Prostate gland (tissue), 2 donors: ENCODE measurements at regions not wholly inside any gene's neighbourhood (a gene's known extent, or its start where the extent isn't known, plus 50 kb on each side); places are given as distances from the start of the nearest gene placed in this dataset.

Source experiments
- DNase-seq: peaks from one replicate; pipeline ENCODE4 v3.0.0-alpha.2; 2019; ENCODE audit warnings: low spot score
- H3K27ac ChIP-seq, 2 donors: fragments of 200-600 bp; sonication (generic); 2 replicates each; pipeline ENCODE4 v1.5.1; 2017 to 2019
- H3K27me3 ChIP-seq: fragments of 200-600 bp; sonication (generic); replicated peaks from 2 replicates; pipeline ENCODE4 v1.5.1; 2019; ENCODE audit not compliant: insufficient read depth
- H3K36me3 ChIP-seq, 2 donors: fragments of 200-600 bp; sonication (generic); 1 replicate in 1 of 2; 2 replicates in 1 of 2; pipeline versions ENCODE4 v1.5.1 to v1.8.1; 2017 to 2019
- H3K4me1 ChIP-seq: fragments of 200-600 bp; sonication (generic); replicated peaks from 2 replicates; pipeline ENCODE4 v1.5.1; 2019
- H3K4me3 ChIP-seq, 2 donors: fragments of 200-600 bp; sonication (generic); 2 replicates each; pipeline ENCODE4 v1.5.1; 2017 to 2019
- H3K9me3 ChIP-seq: fragments of 200-600 bp; sonication (generic); 2 replicates; pipeline ENCODE4 v1.5.1; 2017
- POLR2A ChIP-seq: fragments of 450-650 bp; IDR thresholded peaks from one replicate; pipeline ENCODE4 v1.6.1; 2016; ENCODE audit warnings: antibody characterized with exemption, mild to moderate bottlenecking
- POLR2AphosphoS5 ChIP-seq: sonication (generic); formaldehyde crosslinking; IDR thresholded peaks from one replicate; pipeline ENCODE4 v1.6.1; 2017; ENCODE audit warnings: antibody characterized with exemption
- WGBS: methylation state at CpG from one replicate; pipeline ENCODE4 v1.1.5; 2018; 5-methylcytosine and 5-hydroxymethylcytosine counted together
- intact Hi-C: fragments of 100-400 bp; cut with DNase I; formaldehyde crosslinking; loops from one replicate; pipeline ENCODE4 v1.14.2; 2022
- TF ChIP-seq, protein P1 (sequence below), 4 experiments: fragments of 200-600 bp in 2 of 4; fragments of 450-650 bp in 2 of 4; sonication (generic) in 2 of 4; IDR thresholded peaks; 1 replicate in 3 of 4; 2 replicates in 1 of 4; pipeline ENCODE4 v1.5.1; 2016 to 2019; ENCODE audit warnings: antibody characterized with exemption in 4 of 4, mild to moderate bottlenecking in 2 of 4, moderate library complexity in 2 of 4

DNA sequence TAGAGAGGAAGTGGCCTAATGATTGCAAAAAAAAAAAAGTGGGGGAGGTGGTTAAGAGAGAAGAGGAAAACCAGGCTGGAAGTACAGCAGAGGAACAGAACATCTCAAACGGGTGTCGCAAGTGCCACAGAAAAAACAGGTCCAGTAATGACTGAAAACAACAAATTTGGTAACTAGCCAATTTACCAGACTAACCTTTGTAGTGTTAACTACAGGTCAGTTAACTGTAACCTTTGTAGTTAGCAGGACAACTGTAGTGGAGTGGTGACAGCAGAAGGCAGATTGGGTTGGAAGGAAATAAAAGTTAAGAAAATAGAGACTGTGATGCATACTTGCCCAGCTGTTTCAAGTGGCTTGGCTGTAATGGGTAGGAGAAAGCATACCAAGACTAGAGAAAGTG is 91.4 kb upstream of the CHST9 start:
- Histone ChIP-seq H3K9me3 (no peaks in the 10 kb centered on the region), H3K27me3 (no peaks in the 10 kb centered on the region), H3K27ac (no peak overlapping the region), H3K4me1 (no peaks in the 10 kb centered on the region), H3K36me3 (no peaks in the 10 kb centered on the region), H3K4me3 (no peak overlapping the region)
- TF ChIP-seq POLR2A (no peak), POLR2AphosphoS5 (no peak)
- TF ChIP-seq, protein P1, sequence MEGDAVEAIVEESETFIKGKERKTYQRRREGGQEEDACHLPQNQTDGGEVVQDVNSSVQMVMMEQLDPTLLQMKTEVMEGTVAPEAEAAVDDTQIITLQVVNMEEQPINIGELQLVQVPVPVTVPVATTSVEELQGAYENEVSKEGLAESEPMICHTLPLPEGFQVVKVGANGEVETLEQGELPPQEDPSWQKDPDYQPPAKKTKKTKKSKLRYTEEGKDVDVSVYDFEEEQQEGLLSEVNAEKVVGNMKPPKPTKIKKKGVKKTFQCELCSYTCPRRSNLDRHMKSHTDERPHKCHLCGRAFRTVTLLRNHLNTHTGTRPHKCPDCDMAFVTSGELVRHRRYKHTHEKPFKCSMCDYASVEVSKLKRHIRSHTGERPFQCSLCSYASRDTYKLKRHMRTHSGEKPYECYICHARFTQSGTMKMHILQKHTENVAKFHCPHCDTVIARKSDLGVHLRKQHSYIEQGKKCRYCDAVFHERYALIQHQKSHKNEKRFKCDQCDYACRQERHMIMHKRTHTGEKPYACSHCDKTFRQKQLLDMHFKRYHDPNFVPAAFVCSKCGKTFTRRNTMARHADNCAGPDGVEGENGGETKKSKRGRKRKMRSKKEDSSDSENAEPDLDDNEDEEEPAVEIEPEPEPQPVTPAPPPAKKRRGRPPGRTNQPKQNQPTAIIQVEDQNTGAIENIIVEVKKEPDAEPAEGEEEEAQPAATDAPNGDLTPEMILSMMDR (IDR thresholded peaks at IDR 0.05), result no peak
- 85% methylated on average over 2 of the region's 2 CpGs for WGBS
- intact Hi-C loops, result no loop called here
- DNase-seq, result no peak

DNA sequence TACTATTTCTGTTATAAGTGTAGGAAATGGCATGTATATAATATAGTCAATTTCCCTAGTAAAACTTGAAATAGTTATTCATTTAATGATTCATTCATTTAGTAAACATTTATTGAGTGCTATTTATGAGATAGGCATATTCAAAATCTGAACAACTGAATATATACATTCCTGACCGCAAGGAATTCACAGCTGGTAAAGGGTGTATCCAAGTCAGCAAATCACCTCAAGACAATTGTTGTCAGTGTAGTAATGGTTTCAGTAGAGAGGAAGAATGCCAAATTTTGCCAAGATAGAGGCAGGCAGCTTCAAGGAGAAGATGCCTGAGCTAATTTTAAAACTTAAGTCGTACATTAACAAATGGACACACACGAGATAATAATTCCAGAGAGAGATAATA is 89.8 kb upstream of the CHST9 start:
- intact Hi-C loops, result no loop called here
- Histone ChIP-seq H3K4me3 (no peak overlapping the region), H3K9me3 (no peaks in the 10 kb centered on the region), H3K36me3 (no peaks in the 10 kb centered on the region), H3K27ac (no peak overlapping the region), H3K27me3 (no peaks in the 10 kb centered on the region), H3K4me1 (no peaks in the 10 kb centered on the region)
- 81% methylated on average over 3 of the region's 3 CpGs for WGBS
- DNase-seq, result no peak
- TF ChIP-seq POLR2AphosphoS5 (no peak), POLR2A (no peak)
- TF ChIP-seq, protein P1 (IDR thresholded peaks at IDR 0.05), result no peak

DNA sequence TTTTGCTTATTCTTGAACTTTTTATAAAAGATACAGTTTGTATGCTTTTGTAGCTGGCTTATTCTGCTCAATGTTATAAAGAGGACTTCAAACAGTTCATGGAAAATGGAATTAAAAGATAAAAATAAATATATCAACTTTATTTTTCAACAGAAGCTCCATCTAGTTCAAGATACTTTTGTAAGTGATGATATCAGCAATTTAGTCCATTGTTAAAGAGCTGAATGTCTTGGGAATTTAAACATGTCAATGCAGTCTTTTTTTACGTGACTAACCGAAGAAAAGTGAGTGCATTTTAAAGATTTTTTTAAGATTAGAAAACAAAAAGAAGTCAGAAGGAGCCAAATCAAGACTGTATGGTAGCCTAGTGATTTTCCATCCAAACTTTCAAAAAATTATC is 85.4 kb upstream of the CHST9 start:
- DNase-seq, result no peak
- H3K27ac ChIP-seq, result no peak overlapping the region
- H3K36me3 ChIP-seq, result no peaks in the 10 kb centered on the region
- TF ChIP-seq POLR2A (no peak), POLR2AphosphoS5 (no peak)
- TF ChIP-seq, protein P1 (IDR thresholded peaks at IDR 0.05), result no peak
- H3K4me1 ChIP-seq, result no peaks in the 10 kb centered on the region
- no peak overlapping the region for H3K4me3 ChIP-seq
- H3K9me3 ChIP-seq, result no peaks in the 10 kb centered on the region
- intact Hi-C loops, result no loop called here
- H3K27me3 ChIP-seq, result no peaks in the 10 kb centered on the region
- WGBS, result 59% methylated on average over 2 of the region's 2 CpGs

DNA sequence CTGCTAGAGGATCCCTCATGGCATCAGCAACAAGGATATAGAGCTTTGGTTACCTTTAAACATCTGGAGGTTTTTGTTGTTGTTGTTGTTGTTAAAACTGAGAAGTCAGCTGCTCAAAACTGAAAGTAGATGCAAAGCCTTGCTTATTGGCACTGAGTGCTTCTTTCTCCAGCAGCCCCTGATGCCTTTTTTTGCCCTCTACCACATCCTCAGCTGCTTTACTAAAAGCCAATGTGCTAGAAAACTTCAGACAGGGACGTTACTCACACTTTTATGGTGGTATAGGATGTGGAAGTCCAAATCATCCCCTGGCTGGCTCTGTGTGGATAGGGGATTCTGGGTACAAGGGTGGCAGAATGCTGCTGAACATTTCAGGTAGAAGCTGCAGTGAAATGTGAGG is 78.3 kb upstream of the CHST9 start:
- no peaks in the 10 kb centered on the region for H3K27me3 ChIP-seq
- TF ChIP-seq POLR2A (no peak), POLR2AphosphoS5 (no peak)
- TF ChIP-seq, protein P1 (IDR thresholded peaks at IDR 0.05), result no peak
- no peaks in the 10 kb centered on the region for H3K4me1 ChIP-seq

DNA sequence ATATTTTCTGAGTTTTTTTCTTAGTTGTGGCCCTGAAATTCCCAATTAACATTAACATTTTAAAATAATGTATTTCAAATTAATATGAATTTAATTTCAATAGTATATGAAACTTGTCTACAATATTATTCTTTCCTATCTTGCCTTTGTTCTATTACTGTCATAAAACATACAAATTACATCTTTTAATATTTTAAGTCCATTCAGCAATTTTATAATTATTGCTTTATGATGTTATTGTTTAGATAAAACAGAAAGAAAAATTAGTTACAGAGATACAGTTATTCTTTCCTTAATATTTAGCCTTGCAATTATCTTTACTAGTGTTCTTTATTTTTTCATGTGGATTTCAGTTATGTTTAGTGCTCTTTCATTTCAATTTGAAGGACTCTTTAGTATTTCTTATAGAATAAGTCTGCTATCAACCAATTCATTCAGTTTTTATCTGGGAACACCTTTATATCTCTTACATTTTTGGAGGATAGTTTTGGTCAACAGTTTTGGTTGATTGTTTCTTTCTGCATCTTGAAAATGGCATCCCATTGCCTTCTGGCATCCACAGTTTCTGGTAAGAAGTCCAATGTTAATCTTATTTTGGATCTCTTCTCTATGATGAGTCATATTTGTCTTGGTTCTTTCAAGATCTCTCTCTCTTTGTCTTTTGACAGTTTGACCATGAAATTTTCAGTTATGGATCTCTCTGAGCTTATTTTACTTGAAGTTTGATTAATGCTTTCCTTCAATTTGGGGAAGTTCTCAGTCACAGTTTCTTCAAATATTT is 76.9 kb upstream of the CHST9 start:
- TF ChIP-seq POLR2A (no peak), POLR2AphosphoS5 (no peak)
- TF ChIP-seq, protein P1 (IDR thresholded peaks at IDR 0.05), result no peak
- no peaks in the 10 kb centered on the region for H3K36me3 ChIP-seq
- no peak overlapping the region for H3K27ac ChIP-seq
- intact Hi-C loops, result no loop called here
- H3K27me3 ChIP-seq, result no peaks in the 10 kb centered on the region
- no peak overlapping the region for H3K4me3 ChIP-seq
- no peaks in the 10 kb centered on the region for H3K4me1 ChIP-seq
- DNase-seq, result no peak
- H3K9me3 ChIP-seq, result no peaks in the 10 kb centered on the region

More for the DNA sequence above, 78.3 kb upstream of the CHST9 start:
- WGBS, result 47% methylated on average over 1 of the region's 1 CpG
- Histone ChIP-seq H3K9me3 (no peaks in the 10 kb centered on the region), H3K4me3 (no peak overlapping the region), H3K27ac (no peak overlapping the region), H3K36me3 (no peaks in the 10 kb centered on the region)
- intact Hi-C loops, result no loop called here
- no peak for DNase-seq
